Non-pigmented ciliary epithelial cell (primary cell): ENCODE measurements at regions not wholly inside any gene's neighbourhood (a gene's known extent, or its start where the extent isn't known, plus 50 kb on each side); places are given as distances from the start of the nearest gene placed in this dataset.

ENCODE experiments used
- DNase-seq: peaks from one replicate; pipeline ENCODE4 v3.0.0-alpha.2; 2010; ENCODE audit warnings: low read depth

- DNase-seq: no peak
Observed at GRCh38 chr5:142433526-142434321, 108.9 kb upstream of the SPRY4 start.

- DNase-seq: no peak
Observed at GRCh38 chr5:142432961-142433360, 108.1 kb upstream of the SPRY4 start.

- DNase-seq: no peak
Observed at GRCh38 chr5:142432369-142432863, 107.6 kb upstream of the SPRY4 start.

- no peak for DNase-seq
Observed at GRCh38 chr5:142428773-142429473, 104.1 kb upstream of the SPRY4 start.

DNA sequence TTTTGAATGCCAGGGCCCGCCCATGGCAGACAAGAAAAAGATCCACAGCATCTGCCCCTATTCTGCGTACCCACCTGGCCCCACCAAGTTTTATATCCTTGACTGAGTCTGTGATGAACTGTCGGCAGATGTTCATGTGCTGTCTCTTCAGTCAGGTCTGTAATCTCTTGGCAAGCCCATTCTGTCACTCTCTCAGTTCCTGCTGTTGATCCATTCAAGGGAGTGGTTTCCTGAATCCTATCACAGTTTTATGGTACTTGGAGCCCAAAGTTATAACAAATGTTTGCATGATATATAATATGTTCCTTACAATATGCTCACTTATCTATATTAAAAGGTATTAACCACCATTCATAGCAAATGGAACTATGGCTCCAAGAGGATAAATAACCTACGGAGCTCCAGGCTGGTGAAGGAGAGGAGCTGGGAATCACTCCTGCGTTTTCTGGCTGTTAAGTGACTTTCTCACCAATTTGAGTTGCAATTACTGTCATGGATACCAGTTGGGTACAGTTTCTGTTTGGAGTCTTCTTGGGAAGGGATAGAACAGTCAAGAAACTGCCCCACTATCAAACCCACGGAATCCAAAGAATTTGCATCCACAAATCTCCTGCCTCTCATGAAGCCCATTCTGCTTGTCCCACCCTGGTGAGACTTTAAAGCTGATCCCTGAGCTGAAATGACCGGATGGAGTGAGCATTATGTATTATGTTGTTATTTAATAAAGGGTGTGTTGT is 103.4 kb upstream of the SPRY4 start:
- DNase-seq: no peak

GRCh38 chr5:142427529-142427928 is 102.7 kb upstream of the SPRY4 start:
- no peak for DNase-seq

DNA sequence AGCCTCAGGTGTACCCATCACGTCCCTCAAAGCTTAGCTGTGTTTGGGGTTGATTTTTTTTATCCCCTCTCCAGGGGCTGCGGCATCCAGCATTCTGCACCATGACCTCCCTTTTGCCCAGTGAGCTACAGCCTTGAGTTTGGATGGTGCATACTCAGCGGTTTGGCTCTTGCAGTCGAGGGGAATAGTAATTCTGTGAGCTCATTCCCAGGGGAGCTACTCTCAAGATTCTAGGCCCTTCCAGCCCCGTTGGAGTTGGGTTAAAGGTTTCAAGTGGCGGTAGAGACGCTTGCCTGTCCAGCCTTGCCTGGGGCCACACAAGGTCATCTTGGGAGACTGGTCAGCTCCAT is 102.2 kb upstream of the SPRY4 start:
- no peak for DNase-seq

- DNase-seq: no peak
Observed at GRCh38 chr5:142426129-142427014, 101.6 kb upstream of the SPRY4 start.

- DNase-seq: no peak
Observed at GRCh38 chr5:142425286-142426065, 100.7 kb upstream of the SPRY4 start.

DNA sequence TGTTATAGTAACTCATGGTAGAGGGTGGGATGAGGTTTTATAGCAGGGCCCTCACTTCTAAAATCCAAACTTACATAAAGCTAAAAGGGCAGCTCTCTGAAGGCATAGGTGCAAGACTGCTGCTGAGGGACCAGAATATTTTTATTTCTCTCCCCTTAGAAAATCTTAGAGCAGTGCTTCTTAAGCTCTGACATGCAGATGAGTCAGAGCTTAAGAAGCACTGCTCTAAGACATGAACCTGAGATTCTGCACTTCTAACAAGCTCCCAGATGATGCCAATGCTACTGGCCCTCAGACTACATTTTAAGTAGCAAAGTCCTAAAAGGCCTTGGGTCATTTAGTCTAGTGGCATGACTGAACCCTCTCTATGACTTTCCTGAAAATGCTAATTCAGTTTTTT is 97.6 kb upstream of the SPRY4 start:
- no peak for DNase-seq

GRCh38 chr5:142421621-142422397 is 97.0 kb upstream of the SPRY4 start:
- DNase-seq: no peak

- DNase-seq: no peak
Observed at GRCh38 chr5:142421228-142421617, 96.4 kb upstream of the SPRY4 start.

- DNase-seq: no peak
Observed at GRCh38 chr5:142420561-142421227, 95.9 kb upstream of the SPRY4 start.

GRCh38 chr5:142412581-142412980 is 87.8 kb upstream of the SPRY4 start:
- DNase-seq: no peak

- DNase-seq: no peak
Observed at GRCh38 chr5:142411656-142412425, 87.0 kb upstream of the SPRY4 start.

GRCh38 chr5:142411103-142411502 is 86.3 kb upstream of the SPRY4 start:
- DNase-seq: no peak

DNA sequence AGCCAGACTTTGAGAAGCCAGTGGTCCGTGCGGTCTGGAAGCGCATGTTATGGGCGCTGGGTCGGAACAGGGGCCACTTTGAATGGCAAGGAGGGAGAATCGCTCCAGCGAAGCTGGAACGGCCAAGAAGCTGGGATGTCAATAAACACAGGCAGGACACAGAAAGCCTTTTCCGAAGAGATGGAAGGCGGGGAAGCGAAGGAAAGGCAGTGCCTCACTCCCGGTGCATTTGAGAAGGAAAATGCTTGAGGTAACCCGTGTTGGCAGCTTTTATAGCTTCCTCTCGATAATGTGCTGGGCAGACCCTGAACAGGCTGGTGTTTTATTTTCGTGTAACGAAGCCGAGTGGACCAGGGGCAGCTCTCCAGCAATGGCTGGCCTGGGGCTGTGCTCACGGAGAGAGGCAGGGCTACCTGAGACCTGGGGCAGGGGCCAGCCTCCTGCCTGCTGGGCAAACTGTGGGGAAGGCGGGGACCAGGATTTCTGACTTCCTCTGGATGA is 84.2 kb upstream of the SPRY4 start:
- DNase-seq: no peak

GRCh38 chr5:142408536-142408935 is 83.7 kb upstream of the SPRY4 start:
- DNase-seq: no peak
